ENCODE measurements at regions not wholly inside any gene's neighbourhood (a gene's known extent, or its start where the extent isn't known, plus 50 kb on each side); places are given as distances from the start of the nearest gene placed in this dataset.

DNA sequence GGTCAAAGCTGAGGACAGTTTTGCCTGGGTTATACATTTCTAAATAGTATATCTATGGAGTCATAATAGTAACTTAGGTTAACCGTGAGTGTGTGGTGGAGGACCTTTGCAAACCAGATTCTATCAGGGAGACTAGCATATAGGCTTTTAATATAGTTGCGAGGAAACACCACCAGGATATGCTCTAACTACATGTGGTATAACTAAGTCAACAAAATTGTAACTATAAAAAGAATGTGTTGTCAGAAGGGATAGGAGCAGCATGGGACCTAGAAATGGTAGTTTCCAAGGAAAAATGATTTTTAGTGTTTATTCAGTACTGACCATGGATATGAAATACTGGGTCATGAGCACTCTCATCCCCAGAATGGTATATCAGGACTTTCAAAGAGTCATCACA lies 338.1 kb downstream of the TGFB2 start:
- H3K4me2 ChIP-seq = no peak overlapping the region
- TF ChIP-seq, protein P1, sequence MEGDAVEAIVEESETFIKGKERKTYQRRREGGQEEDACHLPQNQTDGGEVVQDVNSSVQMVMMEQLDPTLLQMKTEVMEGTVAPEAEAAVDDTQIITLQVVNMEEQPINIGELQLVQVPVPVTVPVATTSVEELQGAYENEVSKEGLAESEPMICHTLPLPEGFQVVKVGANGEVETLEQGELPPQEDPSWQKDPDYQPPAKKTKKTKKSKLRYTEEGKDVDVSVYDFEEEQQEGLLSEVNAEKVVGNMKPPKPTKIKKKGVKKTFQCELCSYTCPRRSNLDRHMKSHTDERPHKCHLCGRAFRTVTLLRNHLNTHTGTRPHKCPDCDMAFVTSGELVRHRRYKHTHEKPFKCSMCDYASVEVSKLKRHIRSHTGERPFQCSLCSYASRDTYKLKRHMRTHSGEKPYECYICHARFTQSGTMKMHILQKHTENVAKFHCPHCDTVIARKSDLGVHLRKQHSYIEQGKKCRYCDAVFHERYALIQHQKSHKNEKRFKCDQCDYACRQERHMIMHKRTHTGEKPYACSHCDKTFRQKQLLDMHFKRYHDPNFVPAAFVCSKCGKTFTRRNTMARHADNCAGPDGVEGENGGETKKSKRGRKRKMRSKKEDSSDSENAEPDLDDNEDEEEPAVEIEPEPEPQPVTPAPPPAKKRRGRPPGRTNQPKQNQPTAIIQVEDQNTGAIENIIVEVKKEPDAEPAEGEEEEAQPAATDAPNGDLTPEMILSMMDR (conservative IDR thresholded peaks at IDR 0.05; ENCODE audit: low read depth, low read length) = no peak
- no peaks in the 10 kb centered on the region for H3K79me2 ChIP-seq (ENCODE audit: insufficient read depth, low read depth)
- no peak overlapping the region for H3K27ac ChIP-seq
- no peaks in the 10 kb centered on the region for H3K36me3 ChIP-seq (ENCODE audit: insufficient read depth)
- H3K4me1 ChIP-seq (ENCODE audit: low read depth, poor library complexity, severe bottlenecking) = no peaks in the 10 kb centered on the region
- no peaks in the 10 kb centered on the region for H4K20me1 ChIP-seq (ENCODE audit: insufficient read depth)
- no peak overlapping the region for H3K9ac ChIP-seq
- H3K4me3 ChIP-seq (IDR thresholded peaks at IDR 0.05; ENCODE audit: insufficient read depth, low read depth, low read length) = no peak overlapping the region
- no peaks in the 10 kb centered on the region for H3K27me3 ChIP-seq (ENCODE audit: insufficient read depth, low read depth)
- H2AFZ ChIP-seq (ENCODE audit: low read depth) = no peak overlapping the region

DNA sequence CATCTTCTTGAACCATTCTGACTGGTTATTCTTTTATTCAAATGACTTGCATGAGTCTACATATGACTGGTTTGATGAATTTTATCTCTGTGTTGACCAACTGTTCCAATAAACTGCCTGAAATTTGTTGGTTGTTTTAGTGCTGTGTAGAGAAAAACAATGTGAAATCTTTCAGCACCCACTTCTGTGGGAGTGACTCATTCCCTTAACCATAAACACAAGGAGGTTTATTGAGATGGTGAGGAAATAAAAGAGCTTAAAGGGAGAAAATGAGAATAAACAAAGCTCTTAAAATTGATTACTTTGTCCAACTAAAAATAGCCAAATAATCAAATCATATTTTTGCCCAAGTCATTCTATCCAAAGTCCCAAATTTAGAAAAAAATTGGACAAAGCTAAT lies 341.1 kb downstream of the TGFB2 start:
- no peaks in the 10 kb centered on the region for H3K4me1 ChIP-seq (ENCODE audit: low read depth, poor library complexity, severe bottlenecking)
- no peaks in the 10 kb centered on the region for H4K20me1 ChIP-seq (ENCODE audit: insufficient read depth)
- H3K27me3 ChIP-seq (ENCODE audit: insufficient read depth, low read depth) = no peaks in the 10 kb centered on the region
- no peaks in the 10 kb centered on the region for H3K79me2 ChIP-seq (ENCODE audit: insufficient read depth, low read depth)
- H3K4me3 ChIP-seq (IDR thresholded peaks at IDR 0.05; ENCODE audit: insufficient read depth, low read depth, low read length) = no peak overlapping the region
- no peak overlapping the region for H3K4me2 ChIP-seq
- no peak overlapping the region for H3K27ac ChIP-seq
- no peaks in the 10 kb centered on the region for H3K36me3 ChIP-seq (ENCODE audit: insufficient read depth)
- H3K9ac ChIP-seq = no peak overlapping the region
- TF ChIP-seq, protein P1 (conservative IDR thresholded peaks at IDR 0.05; ENCODE audit: low read depth, low read length) = no peak
- H2AFZ ChIP-seq (ENCODE audit: low read depth) = no peak overlapping the region

DNA sequence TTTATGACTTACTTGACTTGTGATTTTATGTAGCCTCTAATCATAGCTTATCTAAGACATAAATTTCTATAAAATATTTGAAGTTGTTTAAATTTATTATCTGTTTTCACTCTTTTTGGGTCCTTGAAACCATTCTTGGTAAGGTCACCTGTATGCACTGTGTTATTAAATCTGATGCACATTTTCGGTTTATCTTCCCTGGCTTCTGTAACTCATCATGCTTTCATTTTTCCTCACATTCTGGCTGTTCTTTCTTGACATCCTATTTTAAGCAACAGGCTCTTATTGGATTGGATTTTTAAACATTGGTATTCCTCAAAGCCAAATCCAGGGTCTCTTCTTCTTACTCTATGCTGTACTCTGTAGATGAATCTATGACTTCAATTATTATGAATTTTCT lies 341.6 kb downstream of the TGFB2 start:
- TF ChIP-seq, protein P1 (conservative IDR thresholded peaks at IDR 0.05; ENCODE audit: low read depth, low read length) = no peak
- H3K4me2 ChIP-seq = no peak overlapping the region
- no peaks in the 10 kb centered on the region for H3K27me3 ChIP-seq (ENCODE audit: insufficient read depth, low read depth)
- no peak overlapping the region for H3K4me3 ChIP-seq (IDR thresholded peaks at IDR 0.05; ENCODE audit: insufficient read depth, low read depth, low read length)
- H3K36me3 ChIP-seq (ENCODE audit: insufficient read depth) = no peaks in the 10 kb centered on the region
- H3K79me2 ChIP-seq (ENCODE audit: insufficient read depth, low read depth) = no peaks in the 10 kb centered on the region
- H3K4me1 ChIP-seq (ENCODE audit: low read depth, poor library complexity, severe bottlenecking) = no peaks in the 10 kb centered on the region
- H2AFZ ChIP-seq (ENCODE audit: low read depth) = no peak overlapping the region
- no peak overlapping the region for H3K27ac ChIP-seq
- no peak overlapping the region for H3K9ac ChIP-seq
- H4K20me1 ChIP-seq (ENCODE audit: insufficient read depth) = no peaks in the 10 kb centered on the region

DNA sequence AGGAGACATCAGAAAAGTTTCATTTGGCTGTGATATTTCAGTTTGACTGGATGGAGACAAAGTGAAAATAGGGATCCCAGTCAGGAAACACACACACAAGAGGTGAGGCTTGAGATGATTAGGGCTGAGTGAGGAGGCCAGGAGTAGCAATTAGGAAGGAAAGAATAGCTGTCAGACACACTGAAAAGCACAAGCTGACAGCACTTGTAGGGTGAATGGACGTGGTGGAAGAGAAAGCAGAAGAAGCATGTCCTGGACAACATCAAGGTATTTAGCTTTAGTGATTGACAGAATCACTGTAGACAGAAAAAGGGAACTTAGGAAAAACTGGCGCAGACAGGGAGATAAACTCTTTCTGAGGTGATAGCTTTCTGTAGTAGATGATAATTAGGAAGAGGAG lies 347.7 kb downstream of the TGFB2 start:
- Histone ChIP-seq H2AFZ (ENCODE audit: low read depth) (no peak overlapping the region), H3K79me2 (ENCODE audit: insufficient read depth, low read depth) (no peaks in the 10 kb centered on the region), H3K4me2 (no peak overlapping the region)

More for the DNA sequence above, 347.7 kb downstream of the TGFB2 start:
- Histone ChIP-seq H3K27ac (no peak overlapping the region), H3K36me3 (ENCODE audit: insufficient read depth) (no peaks in the 10 kb centered on the region), H3K27me3 (ENCODE audit: insufficient read depth, low read depth) (no peaks in the 10 kb centered on the region), H3K4me1 (ENCODE audit: low read depth, poor library complexity, severe bottlenecking) (no peaks in the 10 kb centered on the region), H3K4me3 (IDR thresholded peaks at IDR 0.05; ENCODE audit: insufficient read depth, low read depth, low read length) (no peak overlapping the region), H3K9ac (no peak overlapping the region), H4K20me1 (ENCODE audit: insufficient read depth) (no peaks in the 10 kb centered on the region)
- TF ChIP-seq, protein P1 (conservative IDR thresholded peaks at IDR 0.05; ENCODE audit: low read depth, low read length) = no peak

Data from KMS-11 (cell line).